ENCODE measurements at regions not wholly inside any gene's neighbourhood (a gene's known extent, or its start where the extent isn't known, plus 50 kb on each side); places are given as distances from the start of the nearest gene placed in this dataset.

DNA sequence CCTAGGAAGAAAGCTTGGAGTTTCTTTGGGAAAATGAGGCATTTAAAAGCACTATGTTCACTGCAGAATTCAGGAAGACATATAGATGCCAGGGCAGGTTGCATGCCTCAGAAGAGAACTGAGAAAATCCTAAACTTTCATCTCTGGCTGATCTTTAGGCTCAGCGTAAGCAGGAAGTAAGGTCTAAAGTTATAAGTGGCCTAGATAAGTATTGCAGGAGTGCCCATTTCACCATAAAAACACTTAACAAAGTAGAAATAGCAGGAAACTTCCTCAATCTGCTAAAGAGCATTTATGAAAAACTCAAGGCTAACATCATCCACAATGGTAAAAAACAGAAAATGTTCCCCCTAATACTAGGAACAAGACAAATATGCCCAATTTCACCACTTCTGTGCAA is 320.3 kb downstream of the BMP2 start:
- CTCF ChIA-PET: no interaction called here
- WGBS, 2 experiments (ENCODE audit: extremely low coverage in 2 of 2, insufficient read length in 1 of 2): no CpG with 5 or more reads among the region's 1 CpG

More for the DNA sequence above, 320.3 kb downstream of the BMP2 start:
- Histone ChIP-seq H4K8ac (ENCODE audit: low read depth in 2 of 2, low read length in 2 of 2) (no peak overlapping the region), H4K5ac (ENCODE audit: low read depth, low read length) (no peak overlapping the region), H3K27ac (ENCODE audit: insufficient read depth, low read length) (no peak overlapping the region), H2AK5ac (ENCODE audit: low read depth, low read length) (no peak overlapping the region), H3K27me3 (ENCODE audit: control insufficient read depth, insufficient read depth, low read length) (no peaks in the 10 kb centered on the region), H2AFZ (replicated peaks; ENCODE audit: low read length, poor library complexity) (no peak overlapping the region), H2AK9ac (replicated peaks; ENCODE audit: low read depth, low read length, poor library complexity) (no peak overlapping the region), H3K4me3 (ENCODE audit: insufficient read depth, low read depth, low read length) (no peak overlapping the region), H2BK15ac (ENCODE audit: low read depth, low read length) (no peak overlapping the region), H2BK120ac (ENCODE audit: low read depth, low read length) (no peak overlapping the region), H3K9me3 (ENCODE audit: control insufficient read depth, insufficient read depth, low read length) (no peaks in the 10 kb centered on the region), H3K23ac (ENCODE audit: low read depth, low read length) (no peak overlapping the region), H2BK5ac (ENCODE audit: low read depth, low read length, poor library complexity, severe bottlenecking) (no peak overlapping the region), H3K36me3 (ENCODE audit: control insufficient read depth, insufficient read depth, low read length) (no peaks in the 10 kb centered on the region), H3K9ac (ENCODE audit: low read depth, low read length) (no peak overlapping the region), H3K56ac (ENCODE audit: extremely low read depth, insufficient read depth, low read length) (no peak overlapping the region), H3K14ac (replicated peaks; ENCODE audit: low read depth, low read length) (no peak overlapping the region), H3K18ac (ENCODE audit: low read depth, low read length) (no peak overlapping the region), H4K20me1 (ENCODE audit: insufficient read depth, low read length) (no peaks in the 10 kb centered on the region), H4K91ac (ENCODE audit: insufficient read depth, low read depth, low read length) (no peak overlapping the region), H3K79me1 (ENCODE audit: low read depth in 1 of 2, low read length in 2 of 2) (no peaks in the 10 kb centered on the region), H3K9me1 (ENCODE audit: insufficient read depth, low read length) (no peaks in the 10 kb centered on the region), H3K4me2 (ENCODE audit: low read depth, low read length) (no peak overlapping the region), H3K4me1 (ENCODE audit: control insufficient read depth, insufficient read depth, low read length) (no peaks in the 10 kb centered on the region), H2BK20ac (ENCODE audit: low read depth, low read length) (no peak overlapping the region), H3K4ac (ENCODE audit: low read depth, low read length) (no peak overlapping the region)
- ATAC-seq (ENCODE audit: low read depth) (no peak), DNase-seq (no peak)
- no peak for TF ChIP-seq RFX5 (IDR thresholded peaks at IDR 0.05; ENCODE audit: low read depth, low read length)
- intact Hi-C loops (cut with micrococcal nuclease) (no loop called here), dilution Hi-C loops (cut with HindIII; ENCODE audit: low sequenced_read_pairs, unreplicated experiment) (no loop called here), in situ Hi-C loops (cut with MboI; ENCODE audit: low sequenced_read_pairs) (no loop called here)
- POLR2A ChIA-PET (ENCODE audit: unreplicated experiment): no interaction called here
- no TSS peak for BruUV-seq (replicated peaks)
